K562 (cell line): ENCODE measurements at regions not wholly inside any gene's neighbourhood (a gene's known extent, or its start where the extent isn't known, plus 50 kb on each side); places are given as distances from the start of the nearest gene placed in this dataset.

Source experiments
- ATAC-seq: fragments of 200-7000 bp; cut with Tn5 transposase; 3 replicates; pipeline ENCODE4 v1.9.1; 2020; ENCODE audit warnings: moderate library complexity
- BruUV-seq: library from RNA; stranded (reverse); fragments of 400-500 nt; replicated peaks from 2 replicates; lab custom pipeline; 2021; lab: Mats Ljungman, UMichigan
- CTCF ChIA-PET: fragments of 300-600 bp; formaldehyde crosslinking; extraction: SDS; loops from one replicate; lab custom pipeline; 2021; ENCODE audit warnings: low intra/inter-chr PET ratio; lab: Yijun Ruan, JAX
- POLR2A ChIA-PET: fragments of 300-600, 350-650 bp; sonication (Branson Sonifier 250); formaldehyde crosslinking; extraction: SDS; loops from one replicate; lab custom pipeline; 2021; ENCODE audit warnings: antibody characterized with exemption, inconsistent platforms; lab: Yijun Ruan, JAX
- DNase-seq, 4 experiments: peaks; one replicate each; pipeline versions ENCODE4 v3.0.0 to v3.0.0-alpha.2; 2011 to 2018; ENCODE audit warnings: low spot score in 3 of 4, mixed read lengths in 3 of 4; ENCODE audit errors: extremely low read depth in 1 of 4
- FAIRE-seq: peaks from 2 replicates; lab custom pipeline; 2011; peaks lifted over from hg19 to GRCh38; lab: Jason Lieb, UNC
- H2AFZ ChIP-seq: 2 replicates; pipeline ENCODE4 v1.6.0; 2011; ENCODE audit warnings: low read depth, low read length, control low read depth, inconsistent platforms
- H3K27ac ChIP-seq: fragments of 200-600 bp; 3 replicates; pipeline ENCODE4 v1.8.0; 2011; ENCODE audit warnings: low read depth, mild to moderate bottlenecking, control low read depth, inconsistent platforms, low read length, moderate library complexity, mixed read lengths; ENCODE audit errors: extremely low read depth
- H3K27me3 ChIP-seq, 2 experiments: fragments of 300-600 bp in 1 of 2; 2 replicates in 1 of 2; 3 replicates in 1 of 2; pipeline versions ENCODE4 v1.6.0 to v1.8.0; 2011; ENCODE audit warnings: inconsistent platforms in 2 of 2, low read length in 2 of 2, mild to moderate bottlenecking in 1 of 2, mixed read lengths in 1 of 2, moderate library complexity in 1 of 2; ENCODE audit not compliant: control insufficient read depth in 2 of 2, insufficient read depth in 2 of 2
- H3K36me3 ChIP-seq: fragments of 300-600 bp; 3 replicates; pipeline ENCODE4 v1.8.0; 2011; ENCODE audit warnings: mild to moderate bottlenecking, low read length, inconsistent platforms; ENCODE audit not compliant: control insufficient read depth, insufficient read depth
- H3K4me1 ChIP-seq, 2 experiments: fragments of 200-600 bp in 1 of 2; replicated peaks in 1 of 2; 2 replicates in 1 of 2; 3 replicates in 1 of 2; pipeline versions ENCODE4 v1.5.1 to v1.8.0; 2011; ENCODE audit warnings: inconsistent platforms in 2 of 2, low read length in 2 of 2, mild to moderate bottlenecking in 1 of 2, mixed read lengths in 1 of 2, moderate library complexity in 1 of 2; ENCODE audit not compliant: control insufficient read depth in 2 of 2, insufficient read depth in 2 of 2
- H3K4me2 ChIP-seq: 2 replicates; pipeline ENCODE4 v1.6.1; 2011; ENCODE audit warnings: low read length, control low read depth, inconsistent platforms, mixed read lengths; ENCODE audit not compliant: insufficient read depth
- H3K4me3 ChIP-seq: fragments of 200-600 bp; sonication (generic), shearing (Covaris generic); 2 replicates; pipeline ENCODE4 v1.5.1; 2016; ENCODE audit warnings: control low read depth, inconsistent platforms
- H3K79me2 ChIP-seq: fragments of 200-600 bp; 3 replicates; pipeline ENCODE4 v1.8.0; 2011; ENCODE audit warnings: low read length, inconsistent platforms; ENCODE audit not compliant: control insufficient read depth, insufficient read depth
- H3K9ac ChIP-seq, 2 experiments: 2 replicates each; pipeline versions ENCODE4 v1.6.0 to v1.6.1; 2011; ENCODE audit warnings: low read depth in 2 of 2, low read length in 2 of 2, control low read depth in 1 of 2, inconsistent platforms in 1 of 2, mild to moderate bottlenecking in 1 of 2, mixed read lengths in 1 of 2; ENCODE audit not compliant: insufficient read depth in 1 of 2
- H3K9me1 ChIP-seq: one replicate; pipeline ENCODE4 v1.6.0; 2011; ENCODE audit warnings: inconsistent platforms, mild to moderate bottlenecking, low read length, moderate library complexity; ENCODE audit not compliant: control insufficient read depth, insufficient read depth
- H3K9me3 ChIP-seq: replicated peaks from 2 replicates; pipeline ENCODE4 v1.5.1; 2011; ENCODE audit warnings: low read depth, low read length, inconsistent platforms; ENCODE audit not compliant: control insufficient read depth, insufficient read depth
- H4K20me1 ChIP-seq: replicated peaks from 2 replicates; pipeline ENCODE4 v1.6.1; 2011; ENCODE audit warnings: low read length, inconsistent platforms, mixed read lengths; ENCODE audit not compliant: control insufficient read depth, insufficient read depth
- BRCA1 ChIP-seq, 2 experiments: fragments of 450-650 bp in 1 of 2; sonication (generic) in 1 of 2; formaldehyde crosslinking in 1 of 2; IDR thresholded peaks; 2 replicates each; pipeline versions ENCODE4 v1.5.0 to v1.6.1; 2017 to 2020; ENCODE audit warnings: mild to moderate bottlenecking in 1 of 2, missing genetic modification reagents in 1 of 2
- GABPA ChIP-seq: fragments of 200-800 bp; sonication (Bioruptor generic); conservative IDR thresholded peaks from 2 replicates; pipeline ENCODE4 v1.6.1; 2016; ENCODE audit warnings: low read depth, missing genetic modification characterization, missing compliant biosample characterization
- PHTF2 ChIP-seq: fragments of 250-450 bp; sonication (Bioruptor Pico); IDR thresholded peaks from 2 replicates; pipeline ENCODE4 v1.5.0; 2021; ENCODE audit warnings: mild to moderate bottlenecking
- POLR2H ChIP-seq: IDR thresholded peaks from 2 replicates; pipeline ENCODE4 v1.6.1; 2016; ENCODE audit warnings: missing genetic modification characterization, low read depth, mild to moderate bottlenecking, control low read depth, missing compliant biosample characterization, moderate library complexity
- SNRNP70 ChIP-seq: fragments of 200-400 bp; formaldehyde crosslinking; optimal IDR thresholded peaks from 2 replicates; pipeline ENCODE3; 2017; ENCODE audit warnings: low read depth, low read length
- ZBTB2 ChIP-seq: fragments of 450-650 bp; IDR thresholded peaks from 2 replicates; pipeline ENCODE4 v1.6.1; 2016; ENCODE audit warnings: antibody characterized with exemption
- ZC3H11A ChIP-seq: IDR thresholded peaks from 2 replicates; pipeline ENCODE4 v1.6.1; 2012; ENCODE audit warnings: low read depth, low read length, improper control_type of control experiment
- ZNF436 ChIP-seq: fragments of 250-450, 450-650 bp; sonication (Bioruptor Pico); formaldehyde crosslinking; IDR thresholded peaks from 2 replicates; pipeline ENCODE4 v1.7.0; 2020; ENCODE audit warnings: mild to moderate bottlenecking
- ZNF644 ChIP-seq: fragments of 200-800 bp; sonication (Bioruptor generic); IDR thresholded peaks from 2 replicates; pipeline ENCODE4 v1.6.1; 2016; ENCODE audit warnings: low read depth, missing genetic modification characterization, missing compliant biosample characterization
- WGBS: fragments of 100-300 bp; shearing (Covaris generic); methylation state at CpG from one replicate; pipeline ENCODE4 v1.1.6; 2016; ENCODE audit warnings: low coverage, mixed read lengths; ENCODE audit not compliant: insufficient coverage; ENCODE audit errors: missing lambda C conversion rate; 5-methylcytosine and 5-hydroxymethylcytosine counted together
- in situ Hi-C: fragments of 300-500 bp; cut with MboI; formaldehyde crosslinking; loops from 4 replicates; pipeline ENCODE4 v1.15.0; 2018; ENCODE audit warnings: inconsistent platforms, mixed read lengths
- intact Hi-C: fragments of 100-400 bp; cut with micrococcal nuclease; formaldehyde crosslinking; loops from 2 replicates; pipeline ENCODE4 v1.14.2; 2022
- TF ChIP-seq, protein P1 (sequence below): fragments of 250-450 bp; sonication (Bioruptor Pico); IDR thresholded peaks from 2 replicates; pipeline ENCODE4 v1.4.0; 2020; ENCODE audit warnings: mild to moderate bottlenecking
- TF ChIP-seq, protein P2 (sequence below), 2 experiments: fragments of 250-450 bp in 1 of 2; fragments of 450-650 bp in 1 of 2; sonication (Bioruptor Pico) in 1 of 2; IDR thresholded peaks; 2 replicates each; pipeline versions ENCODE4 v1.6.1 to v1.8.0; 2016 to 2021; ENCODE audit warnings: mild to moderate bottlenecking in 2 of 2, moderate library complexity in 2 of 2, missing compliant biosample characterization in 1 of 2, missing genetic modification characterization in 1 of 2

GRCh38 chr5:125679522-125679921 is 743.7 kb upstream of the GRAMD2B start:
- ChIA-PET POLR2A (no interaction called here), CTCF (no interaction called here)
- Histone ChIP-seq H3K4me2 (no peak overlapping the region), H3K79me2 (no peaks in the 10 kb centered on the region), H3K9me3 (no peaks in the 10 kb centered on the region), H3K27me3 (no peaks in the 10 kb centered on the region), H3K4me3 (no peak overlapping the region), H3K9ac (no peak overlapping the region), H3K36me3 (no peaks in the 10 kb centered on the region), H3K9me1 (no peaks in the 10 kb centered on the region), H3K4me1 (no peaks in the 10 kb centered on the region), H3K27ac (no peak overlapping the region), H2AFZ (no peak overlapping the region), H4K20me1 (no peaks in the 10 kb centered on the region)
- TF ChIP-seq POLR2H (tag) (no peak), ZNF644 (tag) (no peak), ZC3H11A (no peak), SNRNP70 (no peak), BRCA1 (IDR thresholded peaks at IDR 0.05) (no peak), BRCA1 (CRISPR knock-in tag; IDR thresholded peaks at IDR 0.05) (no peak), ZNF436 (CRISPR knock-in tag) (no peak), PHTF2 (CRISPR knock-in tag) (no peak), GABPA (no peak), ZBTB2 (no peak)
- TF ChIP-seq, protein P1, sequence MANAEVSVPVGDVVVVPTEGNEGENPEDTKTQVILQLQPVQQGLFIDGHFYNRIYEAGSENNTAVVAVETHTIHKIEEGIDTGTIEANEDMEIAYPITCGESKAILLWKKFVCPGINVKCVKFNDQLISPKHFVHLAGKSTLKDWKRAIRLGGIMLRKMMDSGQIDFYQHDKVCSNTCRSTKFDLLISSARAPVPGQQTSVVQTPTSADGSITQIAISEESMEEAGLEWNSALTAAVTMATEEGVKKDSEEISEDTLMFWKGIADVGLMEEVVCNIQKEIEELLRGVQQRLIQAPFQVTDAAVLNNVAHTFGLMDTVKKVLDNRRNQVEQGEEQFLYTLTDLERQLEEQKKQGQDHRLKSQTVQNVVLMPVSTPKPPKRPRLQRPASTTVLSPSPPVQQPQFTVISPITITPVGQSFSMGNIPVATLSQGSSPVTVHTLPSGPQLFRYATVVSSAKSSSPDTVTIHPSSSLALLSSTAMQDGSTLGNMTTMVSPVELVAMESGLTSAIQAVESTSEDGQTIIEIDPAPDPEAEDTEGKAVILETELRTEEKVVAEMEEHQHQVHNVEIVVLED (CRISPR knock-in tag), result no peak
- TF ChIP-seq, protein P2, sequence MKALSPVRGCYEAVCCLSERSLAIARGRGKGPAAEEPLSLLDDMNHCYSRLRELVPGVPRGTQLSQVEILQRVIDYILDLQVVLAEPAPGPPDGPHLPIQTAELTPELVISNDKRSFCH (CRISPR knock-in tag; IDR thresholded peaks at IDR 0.05), result no peak
- TF ChIP-seq, protein P2 (tag; IDR thresholded peaks at IDR 0.05), result no peak
- BruUV-seq, result no TSS peak
- ATAC-seq (no peak), DNase-seq (no peak), FAIRE-seq (no peak)
- 0% methylated on average over 1 of the region's 1 CpG for WGBS
- intact Hi-C loops (no loop called here), in situ Hi-C loops (no loop called here)
